ENCODE measurements at regions not wholly inside any gene's neighbourhood (a gene's known extent, or its start where the extent isn't known, plus 50 kb on each side); places are given as distances from the start of the nearest gene placed in this dataset.

GRCh38 chr3:132821314-132821713 lies 99.1 kb upstream of the NPHP3 start:
- no peak overlapping the region for H2AFZ ChIP-seq (ENCODE audit: insufficient read depth, low read length, poor library complexity)
- H3K4me1 ChIP-seq (ENCODE audit: control insufficient read depth in 1 of 2, insufficient read depth in 2 of 2, low read length in 2 of 2): no peaks in the 10 kb centered on the region
- H3K79me2 ChIP-seq (ENCODE audit: control insufficient read depth, insufficient read depth, low read length, poor library complexity): no peaks in the 10 kb centered on the region
- no peak overlapping the region for H3K14ac ChIP-seq (ENCODE audit: low read length)
- H3K9me3 ChIP-seq (ENCODE audit: insufficient read depth, low read depth, low read length): no peaks in the 10 kb centered on the region
- no peak overlapping the region for H3K23ac ChIP-seq (ENCODE audit: low read length)
- no peak overlapping the region for H4K8ac ChIP-seq (ENCODE audit: low read depth, low read length)
- H3K9ac ChIP-seq (ENCODE audit: low read length): no peak overlapping the region
- no peaks in the 10 kb centered on the region for H3K36me3 ChIP-seq (ENCODE audit: control insufficient read depth in 1 of 2, insufficient read depth in 2 of 2, low read length in 2 of 2)
- no peak overlapping the region for H3K4me3 ChIP-seq (ENCODE audit: low read depth, low read length)
- no peaks in the 10 kb centered on the region for H3K27me3 ChIP-seq (ENCODE audit: insufficient read depth, low read length)
- no peak overlapping the region for H4K12ac ChIP-seq (ENCODE audit: low read depth, low read length)
- no peak overlapping the region for H2BK120ac ChIP-seq (ENCODE audit: insufficient read depth, low read length, poor library complexity)
- no peak overlapping the region for H2AK5ac ChIP-seq (ENCODE audit: low read length)
- H3K18ac ChIP-seq (ENCODE audit: low read length): no peak overlapping the region
- no CpG with 5 or more reads among the region's 2 CpGs for WGBS (ENCODE audit: extremely low coverage, insufficient coverage, insufficient read length)
- no peak overlapping the region for H3K27ac ChIP-seq (ENCODE audit: low read depth, low read length)
- no peaks in the 10 kb centered on the region for H3K79me1 ChIP-seq (ENCODE audit: low read length)
- H2BK5ac ChIP-seq (ENCODE audit: low read depth, low read length, poor library complexity): no peak overlapping the region
- H2BK12ac ChIP-seq (ENCODE audit: low read length): no peak overlapping the region
- no peak overlapping the region for H4K91ac ChIP-seq (ENCODE audit: low read depth, low read length)
- no peak overlapping the region for H3K4me2 ChIP-seq (ENCODE audit: low read length)
- no peak overlapping the region for H3K4ac ChIP-seq (ENCODE audit: low read depth, low read length)
- no peak for DNase-seq

- no CpG with 5 or more reads among the region's 1 CpG for WGBS (ENCODE audit: extremely low coverage, insufficient coverage, insufficient read length)
- no peaks in the 10 kb centered on the region for H3K9me3 ChIP-seq (ENCODE audit: insufficient read depth, low read depth, low read length)
- H4K12ac ChIP-seq (ENCODE audit: low read depth, low read length): no peak overlapping the region
- H2BK5ac ChIP-seq (ENCODE audit: low read depth, low read length, poor library complexity): no peak overlapping the region
- H2AK5ac ChIP-seq (ENCODE audit: low read length): no peak overlapping the region
- H2AFZ ChIP-seq (ENCODE audit: insufficient read depth, low read length, poor library complexity): no peak overlapping the region
- DNase-seq: peak; percentile 48 to 76
- H3K18ac ChIP-seq (ENCODE audit: low read length): no peak overlapping the region
- H3K27me3 ChIP-seq (ENCODE audit: insufficient read depth, low read length): no peaks in the 10 kb centered on the region
- H3K4me2 ChIP-seq (ENCODE audit: low read length): no peak overlapping the region
- H3K4ac ChIP-seq (ENCODE audit: low read depth, low read length): no peak overlapping the region
- no peak overlapping the region for H2BK120ac ChIP-seq (ENCODE audit: insufficient read depth, low read length, poor library complexity)
- H3K23ac ChIP-seq (ENCODE audit: low read length): no peak overlapping the region
- no peaks in the 10 kb centered on the region for H3K79me1 ChIP-seq (ENCODE audit: low read length)
- no peak overlapping the region for H2BK12ac ChIP-seq (ENCODE audit: low read length)
- no peaks in the 10 kb centered on the region for H3K79me2 ChIP-seq (ENCODE audit: control insufficient read depth, insufficient read depth, low read length, poor library complexity)
- H3K9ac ChIP-seq (ENCODE audit: low read length): no peak overlapping the region
- H3K14ac ChIP-seq (ENCODE audit: low read length): no peak overlapping the region
- H4K91ac ChIP-seq (ENCODE audit: low read depth, low read length): no peak overlapping the region
- no peaks in the 10 kb centered on the region for H3K4me1 ChIP-seq (ENCODE audit: control insufficient read depth in 1 of 2, insufficient read depth in 2 of 2, low read length in 2 of 2)
- H4K8ac ChIP-seq (ENCODE audit: low read depth, low read length): no peak overlapping the region
- no peak overlapping the region for H3K27ac ChIP-seq (ENCODE audit: low read depth, low read length)
- no peaks in the 10 kb centered on the region for H3K36me3 ChIP-seq (ENCODE audit: control insufficient read depth in 1 of 2, insufficient read depth in 2 of 2, low read length in 2 of 2)
- no peak overlapping the region for H3K4me3 ChIP-seq (ENCODE audit: low read depth, low read length)
These were observed 96.0 kb upstream of the NPHP3 start for GRCh38 chr3:132818251-132818650.

- Histone ChIP-seq H2BK120ac (ENCODE audit: insufficient read depth, low read length, poor library complexity) (no peak overlapping the region), H3K9ac (ENCODE audit: low read length) (no peak overlapping the region), H3K79me1 (ENCODE audit: low read length) (no peaks in the 10 kb centered on the region), H4K8ac (ENCODE audit: low read depth, low read length) (no peak overlapping the region), H3K9me3 (ENCODE audit: insufficient read depth, low read depth, low read length) (no peaks in the 10 kb centered on the region), H3K4ac (ENCODE audit: low read depth, low read length) (no peak overlapping the region), H2AK5ac (ENCODE audit: low read length) (no peak overlapping the region), H3K23ac (ENCODE audit: low read length) (no peak overlapping the region), H3K14ac (ENCODE audit: low read length) (no peak overlapping the region), H3K4me2 (ENCODE audit: low read length) (no peak overlapping the region), H2BK5ac (ENCODE audit: low read depth, low read length, poor library complexity) (no peak overlapping the region), H3K27me3 (ENCODE audit: insufficient read depth, low read length) (no peaks in the 10 kb centered on the region), H3K4me3 (ENCODE audit: low read depth, low read length) (no peak overlapping the region), H3K36me3 (ENCODE audit: control insufficient read depth in 1 of 2, insufficient read depth in 2 of 2, low read length in 2 of 2) (no peaks in the 10 kb centered on the region), H2AFZ (ENCODE audit: insufficient read depth, low read length, poor library complexity) (no peak overlapping the region), H3K27ac (ENCODE audit: low read depth, low read length) (no peak overlapping the region), H3K4me1 (ENCODE audit: control insufficient read depth in 1 of 2, insufficient read depth in 2 of 2, low read length in 2 of 2) (no peaks in the 10 kb centered on the region), H3K79me2 (ENCODE audit: control insufficient read depth, insufficient read depth, low read length, poor library complexity) (no peaks in the 10 kb centered on the region), H4K91ac (ENCODE audit: low read depth, low read length) (no peak overlapping the region), H2BK12ac (ENCODE audit: low read length) (no peak overlapping the region), H3K18ac (ENCODE audit: low read length) (no peak overlapping the region), H4K12ac (ENCODE audit: low read depth, low read length) (no peak overlapping the region)
- no CpG with 5 or more reads among the region's 3 CpGs for WGBS (ENCODE audit: extremely low coverage, insufficient coverage, insufficient read length)
- no peak for DNase-seq
These were observed 95.5 kb upstream of the NPHP3 start for GRCh38 chr3:132817646-132818177.

GRCh38 chr3:132805071-132805470 lies 82.9 kb upstream of the NPHP3 start:
- Histone ChIP-seq H4K8ac (ENCODE audit: low read depth, low read length) (no peak overlapping the region), H3K4me3 (ENCODE audit: low read depth, low read length) (no peak overlapping the region), H3K27ac (ENCODE audit: low read depth, low read length) (peak overlapping the region; percentile 88), H3K9me3 (ENCODE audit: insufficient read depth, low read depth, low read length) (no peaks in the 10 kb centered on the region), H2AK5ac (ENCODE audit: low read length) (no peak overlapping the region), H4K12ac (ENCODE audit: low read depth, low read length) (no peak overlapping the region), H3K27me3 (ENCODE audit: insufficient read depth, low read length) (no peaks in the 10 kb centered on the region), H3K4ac (ENCODE audit: low read depth, low read length) (no peak overlapping the region), H3K4me2 (ENCODE audit: low read length) (peak overlapping the region; percentile 51), H3K18ac (ENCODE audit: low read length) (no peak overlapping the region), H2BK5ac (ENCODE audit: low read depth, low read length, poor library complexity) (peak overlapping the region; percentile 63), H3K4me1 (ENCODE audit: control insufficient read depth in 1 of 2, insufficient read depth in 2 of 2, low read length in 2 of 2) (peaks cover 6 to 19% of the 10 kb centered on the region in 2 experiments), H3K14ac (ENCODE audit: low read length) (peak overlapping the region; percentile 5), H3K79me1 (ENCODE audit: low read length) (peaks cover 7% of the 10 kb centered on the region), H4K91ac (ENCODE audit: low read depth, low read length) (peak overlapping the region; percentile 35), H2AFZ (ENCODE audit: insufficient read depth, low read length, poor library complexity) (no peak overlapping the region), H2BK12ac (ENCODE audit: low read length) (no peak overlapping the region), H3K36me3 (ENCODE audit: control insufficient read depth in 1 of 2, insufficient read depth in 2 of 2, low read length in 2 of 2) (no peaks in the 10 kb centered on the region), H3K79me2 (ENCODE audit: control insufficient read depth, insufficient read depth, low read length, poor library complexity) (no peaks in the 10 kb centered on the region), H3K9ac (ENCODE audit: low read length) (no peak overlapping the region), H2BK120ac (ENCODE audit: insufficient read depth, low read length, poor library complexity) (no peak overlapping the region), H3K23ac (ENCODE audit: low read length) (no peak overlapping the region)
- no CpG with 5 or more reads among the region's 1 CpG for WGBS (ENCODE audit: extremely low coverage, insufficient coverage, insufficient read length)
- peak; percentile 10 to 73 for DNase-seq

Data from trophoblast cell (in vitro differentiated cells and primary cell).